ENCODE measurements at regions not wholly inside any gene's neighbourhood (a gene's known extent, or its start where the extent isn't known, plus 50 kb on each side); places are given as distances from the start of the nearest gene placed in this dataset.

DNA sequence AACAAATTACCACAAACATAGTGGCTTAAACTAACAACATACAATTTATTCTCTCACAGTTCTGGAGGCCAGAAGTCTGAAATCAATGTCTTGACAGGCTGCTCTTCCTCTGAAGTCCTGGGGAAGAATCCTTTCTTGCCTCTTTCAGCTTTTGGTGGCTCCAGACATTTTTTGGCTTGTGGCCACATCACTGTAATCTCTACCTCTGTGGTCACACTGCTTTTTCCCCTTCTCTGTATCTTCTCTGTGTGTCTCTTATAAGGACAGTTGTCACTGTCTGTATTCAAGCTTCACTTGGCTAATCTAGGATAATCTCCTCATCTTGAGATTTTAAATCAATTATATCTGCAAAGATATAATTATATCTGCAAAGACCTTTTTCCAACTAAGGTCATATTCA lies 80.3 kb upstream of the ABHD2 start:
- DNase-seq = no peak
- Histone ChIP-seq H3K4me3 (no peak overlapping the region), H3K4me1 (ENCODE audit: control insufficient read depth in 5 of 5, insufficient read depth in 5 of 5, low read length in 5 of 5) (no peaks in the 10 kb centered on the region), H3K27ac (ENCODE audit: low read depth in 1 of 2, low read length in 1 of 2) (no peak overlapping the region), H3K36me3 (ENCODE audit: control insufficient read depth in 4 of 4, insufficient read depth in 4 of 4, low read length in 4 of 4) (no peaks in the 10 kb centered on the region), H3K27me3 (ENCODE audit: control insufficient read depth in 3 of 3, insufficient read depth in 3 of 3, low read length in 2 of 3) (no peaks in the 10 kb centered on the region), H3K9me3 (ENCODE audit: control insufficient read depth in 4 of 4, insufficient read depth in 3 of 4, low read length in 3 of 4) (no peaks in the 10 kb centered on the region), H3K9ac (ENCODE audit: insufficient read depth in 1 of 2, low read length in 2 of 2) (no peak overlapping the region)
- no peak for ATAC-seq (ENCODE audit: insufficient read depth, low FRiP score)
- TF ChIP-seq, protein P1, sequence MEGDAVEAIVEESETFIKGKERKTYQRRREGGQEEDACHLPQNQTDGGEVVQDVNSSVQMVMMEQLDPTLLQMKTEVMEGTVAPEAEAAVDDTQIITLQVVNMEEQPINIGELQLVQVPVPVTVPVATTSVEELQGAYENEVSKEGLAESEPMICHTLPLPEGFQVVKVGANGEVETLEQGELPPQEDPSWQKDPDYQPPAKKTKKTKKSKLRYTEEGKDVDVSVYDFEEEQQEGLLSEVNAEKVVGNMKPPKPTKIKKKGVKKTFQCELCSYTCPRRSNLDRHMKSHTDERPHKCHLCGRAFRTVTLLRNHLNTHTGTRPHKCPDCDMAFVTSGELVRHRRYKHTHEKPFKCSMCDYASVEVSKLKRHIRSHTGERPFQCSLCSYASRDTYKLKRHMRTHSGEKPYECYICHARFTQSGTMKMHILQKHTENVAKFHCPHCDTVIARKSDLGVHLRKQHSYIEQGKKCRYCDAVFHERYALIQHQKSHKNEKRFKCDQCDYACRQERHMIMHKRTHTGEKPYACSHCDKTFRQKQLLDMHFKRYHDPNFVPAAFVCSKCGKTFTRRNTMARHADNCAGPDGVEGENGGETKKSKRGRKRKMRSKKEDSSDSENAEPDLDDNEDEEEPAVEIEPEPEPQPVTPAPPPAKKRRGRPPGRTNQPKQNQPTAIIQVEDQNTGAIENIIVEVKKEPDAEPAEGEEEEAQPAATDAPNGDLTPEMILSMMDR (IDR thresholded peaks at IDR 0.05; ENCODE audit: control extremely low read depth, extremely low read depth) = no peak

DNA sequence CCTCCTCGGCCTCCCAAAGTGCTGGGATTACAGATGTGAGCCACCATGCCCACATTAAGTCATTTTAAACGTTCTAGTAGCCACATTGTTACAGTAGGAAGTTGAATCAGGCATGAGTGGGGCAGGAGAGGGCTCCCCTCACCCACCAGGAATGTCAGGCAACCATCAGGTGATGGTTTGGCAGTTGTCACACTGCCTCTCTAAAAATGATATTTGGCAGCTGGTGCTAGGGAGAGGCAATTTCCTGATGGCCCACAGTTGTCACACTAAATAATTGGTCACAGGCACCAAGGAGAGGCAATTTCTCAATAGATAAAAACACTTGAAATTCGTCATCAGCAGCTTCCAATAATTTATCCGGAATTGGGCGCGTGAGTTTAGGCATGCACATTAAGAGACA lies 79.2 kb upstream of the ABHD2 start:
- H3K36me3 ChIP-seq (ENCODE audit: control insufficient read depth in 4 of 4, insufficient read depth in 4 of 4, low read length in 4 of 4) = no peaks in the 10 kb centered on the region
- no peak overlapping the region for H3K27ac ChIP-seq (ENCODE audit: low read depth in 1 of 2, low read length in 1 of 2)
- no peaks in the 10 kb centered on the region for H3K27me3 ChIP-seq (ENCODE audit: control insufficient read depth in 3 of 3, insufficient read depth in 3 of 3, low read length in 2 of 3)
- H3K4me3 ChIP-seq = no peak overlapping the region
- TF ChIP-seq, protein P1 (IDR thresholded peaks at IDR 0.05; ENCODE audit: control extremely low read depth, extremely low read depth) = no peak
- no peaks in the 10 kb centered on the region for H3K4me1 ChIP-seq (ENCODE audit: control insufficient read depth in 5 of 5, insufficient read depth in 5 of 5, low read length in 5 of 5)
- no peak for ATAC-seq (ENCODE audit: insufficient read depth, low FRiP score)
- no peaks in the 10 kb centered on the region for H3K9me3 ChIP-seq (ENCODE audit: control insufficient read depth in 4 of 4, insufficient read depth in 3 of 4, low read length in 3 of 4)
- H3K9ac ChIP-seq (ENCODE audit: insufficient read depth in 1 of 2, low read length in 2 of 2) = no peak overlapping the region
- DNase-seq = no peak
- WGBS, 2 donors = 79 to 80% methylated on average over 6 of the region's 6 CpGs

DNA sequence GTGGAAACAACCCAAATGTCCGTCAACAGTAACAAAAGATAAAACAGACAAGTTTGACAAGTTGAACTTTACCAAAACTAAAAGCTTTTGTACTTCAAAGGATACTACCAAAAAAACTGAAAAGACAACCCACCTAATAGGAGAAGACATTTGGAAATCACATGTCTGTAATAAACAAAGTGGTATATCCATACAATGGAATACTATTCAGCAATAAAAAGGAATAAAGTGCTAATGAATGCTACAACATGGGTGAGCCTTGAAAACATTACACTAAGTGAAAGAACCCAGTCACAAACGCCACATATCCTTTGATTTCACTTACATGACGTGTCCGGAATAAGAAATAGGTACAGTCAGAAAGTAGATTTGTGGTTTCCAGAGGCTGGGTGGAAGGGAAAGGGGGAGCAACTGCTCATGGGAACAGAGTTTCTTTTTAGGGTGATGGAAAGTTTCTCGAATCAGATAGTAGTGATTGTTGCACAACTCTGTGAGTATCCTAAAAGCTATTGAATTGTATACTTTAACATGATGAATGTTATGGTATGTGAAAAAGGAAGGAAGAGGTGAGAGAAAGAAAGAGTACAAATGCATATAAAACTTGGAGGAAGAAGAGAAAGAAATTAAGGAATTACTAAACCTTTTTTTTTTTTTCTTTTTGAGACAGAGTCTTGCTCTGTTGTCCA lies 72.7 kb upstream of the ABHD2 start:
- Histone ChIP-seq H3K9ac (ENCODE audit: insufficient read depth in 1 of 2, low read length in 2 of 2) (no peak overlapping the region), H3K36me3 (ENCODE audit: control insufficient read depth in 4 of 4, insufficient read depth in 4 of 4, low read length in 4 of 4) (no peaks in the 10 kb centered on the region), H3K9me3 (ENCODE audit: control insufficient read depth in 4 of 4, insufficient read depth in 3 of 4, low read length in 3 of 4) (no peaks in the 10 kb centered on the region), H3K27me3 (ENCODE audit: control insufficient read depth in 3 of 3, insufficient read depth in 3 of 3, low read length in 2 of 3) (no peaks in the 10 kb centered on the region), H3K4me3 (no peak overlapping the region), H3K4me1 (ENCODE audit: control insufficient read depth in 5 of 5, insufficient read depth in 5 of 5, low read length in 5 of 5) (peaks cover 0 to 25% (median 8%) of the 10 kb centered on the region in 5 donors), H3K27ac (ENCODE audit: low read depth in 1 of 2, low read length in 1 of 2) (no peak overlapping the region)
- no peak for ATAC-seq (ENCODE audit: insufficient read depth, low FRiP score)
- DNase-seq = no peak
- WGBS, 2 donors = 90 to 94% methylated on average over 5 of the region's 5 CpGs
- TF ChIP-seq, protein P1 (IDR thresholded peaks at IDR 0.05; ENCODE audit: control extremely low read depth, extremely low read depth) = no peak

DNA sequence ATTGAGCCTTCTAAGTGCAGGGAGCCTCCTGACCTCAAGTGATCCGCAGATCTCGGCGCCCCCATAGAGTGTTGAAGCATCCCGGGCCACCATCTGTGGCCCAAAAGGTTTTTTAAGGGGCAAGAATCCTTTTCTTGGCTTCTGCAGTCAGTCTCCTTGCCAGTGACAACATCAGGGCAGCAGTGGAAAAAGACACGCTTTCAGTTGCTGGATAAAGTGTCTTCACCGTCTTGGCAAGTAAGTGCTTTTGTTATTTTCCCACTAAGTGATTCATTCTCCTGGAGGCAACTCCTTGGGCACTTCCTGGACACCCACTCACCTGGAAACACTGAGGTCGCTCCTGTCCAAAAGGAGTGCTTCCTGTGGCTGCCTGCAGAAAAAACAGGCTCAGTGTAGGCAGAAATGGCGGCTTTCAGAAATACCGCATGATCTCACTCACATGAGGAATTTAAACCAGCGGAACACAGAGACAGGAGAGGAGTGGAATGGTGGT lies 71.7 kb upstream of the ABHD2 start:
- DNase-seq (no peak), ATAC-seq (ENCODE audit: insufficient read depth, low FRiP score) (no peak)
- Histone ChIP-seq H3K9me3 (ENCODE audit: control insufficient read depth in 4 of 4, insufficient read depth in 3 of 4, low read length in 3 of 4) (no peaks in the 10 kb centered on the region), H3K4me3 (no peak overlapping the region), H3K4me1 (ENCODE audit: control insufficient read depth in 5 of 5, insufficient read depth in 5 of 5, low read length in 5 of 5) (peaks cover 0 to 25% (median 8%) of the 10 kb centered on the region in 5 donors), H3K27ac (ENCODE audit: low read depth in 1 of 2, low read length in 1 of 2) (no peak overlapping the region), H3K36me3 (ENCODE audit: control insufficient read depth in 4 of 4, insufficient read depth in 4 of 4, low read length in 4 of 4) (no peaks in the 10 kb centered on the region), H3K27me3 (ENCODE audit: control insufficient read depth in 3 of 3, insufficient read depth in 3 of 3, low read length in 2 of 3) (no peaks in the 10 kb centered on the region), H3K9ac (ENCODE audit: insufficient read depth in 1 of 2, low read length in 2 of 2) (no peak overlapping the region)
- 76 to 82% methylated on average over 10 of the region's 10 CpGs for WGBS, 2 donors
- TF ChIP-seq, protein P1 (IDR thresholded peaks at IDR 0.05; ENCODE audit: control extremely low read depth, extremely low read depth) = no peak

Data from lung (tissue), 11 donors.